DOHH2 (cell line): ENCODE measurements at regions not wholly inside any gene's neighbourhood (a gene's known extent, or its start where the extent isn't known, plus 50 kb on each side); places are given as distances from the start of the nearest gene placed in this dataset.

Experiments
- CTCF ChIP-seq: fragments of 200-600 bp; sonication (generic); IDR thresholded peaks from one replicate; pipeline ENCODE4 v1.5.1; 2014; ENCODE audit warnings: antibody characterized with exemption, mild to moderate bottlenecking, low read depth, low read length; ENCODE audit not compliant: poor library complexity, severe bottlenecking
- EZH2phosphoT487 ChIP-seq: fragments of 200-600 bp; sonication (generic); IDR thresholded peaks from 2 replicates; pipeline ENCODE4 v1.6.1; 2017; ENCODE audit warnings: borderline replicate concordance, mild to moderate bottlenecking, antibody characterized with exemption, low read length, moderate library complexity, mixed read lengths

GRCh38 chr18:59049721-59050660 is 89.7 kb upstream of the SEC11C start:
- TF ChIP-seq CTCF: no peak
- no peak for TF ChIP-seq EZH2phosphoT487
